GM23338 (cell line): ENCODE measurements at regions not wholly inside any gene's neighbourhood (a gene's known extent, or its start where the extent isn't known, plus 50 kb on each side); places are given as distances from the start of the nearest gene placed in this dataset.

Experiments
- ATAC-seq: fragments of 200-7000 bp; cut with Tn5 transposase; 3 replicates; pipeline ENCODE4 v1.9.1; 2020
- DNase-seq: peaks from one replicate; pipeline ENCODE4 v3.0.0-alpha.2; 2015; ENCODE audit warnings: low spot score
- H2AFZ ChIP-seq: fragments of 200-600 bp; sonication (generic); 2 replicates; pipeline ENCODE4 v1.8.0; 2016; ENCODE audit warnings: antibody characterized with exemption, mild to moderate bottlenecking, moderate library complexity
- H3F3A ChIP-seq: fragments of 200-600 bp; sonication (generic); replicated peaks from 2 replicates; pipeline ENCODE4 v1.8.0; 2017; ENCODE audit warnings: antibody characterized with exemption, mixed run types, low read depth
- H3K27ac ChIP-seq: fragments of 200-600 bp; sonication (generic); 2 replicates; pipeline ENCODE4 v1.6.1; 2016; ENCODE audit warnings: low read depth
- H3K27me3 ChIP-seq: fragments of 200-600 bp; sonication (generic); 2 replicates; pipeline ENCODE4 v1.8.0; 2016; ENCODE audit warnings: mild to moderate bottlenecking, mixed run types, moderate library complexity; ENCODE audit not compliant: insufficient read depth
- H3K36me3 ChIP-seq: fragments of 200-600 bp; sonication (generic); 2 replicates; pipeline ENCODE4 v1.8.0; 2016; ENCODE audit warnings: mild to moderate bottlenecking; ENCODE audit not compliant: insufficient read depth
- H3K4me1 ChIP-seq: fragments of 200-600 bp; sonication (generic); 2 replicates; pipeline ENCODE4 v1.8.0; 2016; ENCODE audit warnings: mild to moderate bottlenecking, moderate library complexity; ENCODE audit not compliant: insufficient read depth
- H3K4me2 ChIP-seq: fragments of 200-600 bp; sonication (generic); 2 replicates; pipeline ENCODE4 v1.7.1; 2017; ENCODE audit warnings: mixed run types
- H3K4me3 ChIP-seq: fragments of 200-600 bp; sonication (generic); 2 replicates; pipeline ENCODE4 v1.6.1; 2016; ENCODE audit warnings: mixed run types
- H3K79me2 ChIP-seq: fragments of 200-600 bp; sonication (generic); replicated peaks from 2 replicates; pipeline ENCODE4 v1.8.0; 2017; ENCODE audit warnings: mild to moderate bottlenecking; ENCODE audit not compliant: insufficient read depth
- H3K9me2 ChIP-seq: fragments of 200-600 bp; sonication (generic); 2 replicates; pipeline ENCODE4 v1.8.0; 2017; ENCODE audit not compliant: insufficient read depth
- H4K20me1 ChIP-seq: fragments of 200-600 bp; sonication (generic); replicated peaks from 2 replicates; pipeline ENCODE4 v1.8.0; 2017; ENCODE audit warnings: mild to moderate bottlenecking; ENCODE audit not compliant: insufficient read depth
- H3K27ac Mint-ChIP-seq: 2 replicates; pipeline ENCODE4 v1.8.0; 2020; ENCODE audit warnings: inconsistent platforms, mild to moderate bottlenecking, moderate library complexity, mixed read lengths
- H3K27me3 Mint-ChIP-seq: 3 replicates; pipeline ENCODE4 v1.8.0; 2022; ENCODE audit warnings: low read depth, mild to moderate bottlenecking, moderate library complexity, mixed read lengths, inconsistent platforms; ENCODE audit not compliant: insufficient read depth, poor library complexity
- H3K36me3 Mint-ChIP-seq: 3 replicates; pipeline ENCODE4 v1.8.0; 2021; ENCODE audit warnings: low read depth, mild to moderate bottlenecking, inconsistent platforms, moderate library complexity, mixed read lengths
- H3K4me1 Mint-ChIP-seq: 3 replicates; pipeline ENCODE4 v1.8.0; 2020; ENCODE audit warnings: mild to moderate bottlenecking, inconsistent platforms, mixed read lengths
- H3K4me3 Mint-ChIP-seq: 3 replicates; pipeline ENCODE4 v1.8.0; 2021; ENCODE audit warnings: moderate library complexity, mild to moderate bottlenecking, inconsistent platforms, mixed read lengths
- H3K9me3 Mint-ChIP-seq: 3 replicates; pipeline ENCODE4 v1.8.0; 2020; ENCODE audit warnings: moderate library complexity, mild to moderate bottlenecking, inconsistent platforms, mixed read lengths
- CTCF ChIP-seq, 2 experiments: fragments of 200-600 bp in 1 of 2; sonication (generic) in 1 of 2; conservative IDR thresholded peaks; 2 replicates each; pipeline versions ENCODE4 v1.5.1 to v1.6.1; 2016 to 2017; ENCODE audit warnings: antibody characterized with exemption in 2 of 2, low read depth in 2 of 2, mild to moderate bottlenecking in 2 of 2, moderate library complexity in 1 of 2
- EZH2 ChIP-seq: fragments of 200-600 bp; sonication (generic); IDR thresholded peaks from one replicate; pipeline ENCODE4 v1.8.0; 2017; ENCODE audit warnings: antibody characterized with exemption, mild to moderate bottlenecking, low read depth; ENCODE audit not compliant: unreplicated experiment
- EZH2phosphoT487 ChIP-seq: fragments of 200-600 bp; sonication (generic); IDR thresholded peaks from one replicate; pipeline ENCODE4 v1.8.1; 2018; ENCODE audit warnings: antibody characterized with exemption; ENCODE audit not compliant: unreplicated experiment
- NANOG ChIP-seq: IDR thresholded peaks from 2 replicates; pipeline ENCODE4 v1.6.1; 2016; ENCODE audit warnings: antibody characterized with exemption, borderline replicate concordance
- POLR2AphosphoS5 ChIP-seq: IDR thresholded peaks from 2 replicates; pipeline ENCODE4 v1.6.1; 2016; ENCODE audit warnings: antibody characterized with exemption, low read depth
- REST ChIP-seq: IDR thresholded peaks from one replicate; pipeline ENCODE4 v1.6.1; 2018; ENCODE audit warnings: antibody characterized with exemption; ENCODE audit not compliant: unreplicated experiment
- STAT1 ChIP-seq: IDR thresholded peaks from one replicate; pipeline ENCODE4 v1.6.1; 2016; ENCODE audit warnings: antibody characterized with exemption; ENCODE audit not compliant: unreplicated experiment
- ZNF114 ChIP-seq: fragments of 250-450 bp; sonication (Bioruptor Pico); IDR thresholded peaks from 2 replicates; pipeline ENCODE4 v1.5.0; 2020; ENCODE audit warnings: mild to moderate bottlenecking, moderate library complexity
- ZNF331 ChIP-seq: fragments of 250-450 bp; sonication (Bioruptor Pico); IDR thresholded peaks from 2 replicates; pipeline ENCODE4 v1.5.0; 2020; ENCODE audit warnings: low read depth, mild to moderate bottlenecking, moderate library complexity
- ZNF462 ChIP-seq: fragments of 250-450 bp; sonication (Bioruptor Pico); IDR thresholded peaks from 2 replicates; pipeline ENCODE4 v1.5.0; 2020; ENCODE audit warnings: mild to moderate bottlenecking, moderate library complexity

DNA sequence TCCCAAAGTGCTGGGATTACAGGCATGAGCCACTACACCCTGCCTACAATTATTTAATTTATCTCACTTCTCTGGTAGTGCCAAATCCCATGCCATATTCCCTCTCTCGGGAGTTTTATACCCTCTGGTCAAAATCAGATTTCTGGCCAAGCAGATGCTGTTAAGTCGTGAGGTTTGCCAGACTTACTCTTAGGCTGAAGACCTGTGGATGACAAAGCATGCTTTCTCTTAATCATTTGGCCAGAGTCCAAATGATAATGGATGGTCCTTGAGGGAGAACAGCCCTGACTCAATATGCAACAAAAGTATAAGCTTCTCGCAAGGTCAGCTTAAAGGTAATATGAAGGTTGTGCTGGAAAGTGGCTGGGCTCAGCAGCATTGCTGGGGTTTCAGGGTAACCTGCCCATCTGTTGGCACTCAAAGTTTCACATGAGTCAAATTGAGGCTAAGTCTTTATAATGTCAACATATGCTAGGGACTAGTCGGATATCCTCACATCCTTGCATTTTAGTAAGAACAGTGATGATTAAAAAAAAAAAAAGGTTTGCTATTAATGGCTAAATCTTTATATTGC lies 280.1 kb downstream of the KIF4B start (continued):
- TF ChIP-seq REST: no peak

DNA sequence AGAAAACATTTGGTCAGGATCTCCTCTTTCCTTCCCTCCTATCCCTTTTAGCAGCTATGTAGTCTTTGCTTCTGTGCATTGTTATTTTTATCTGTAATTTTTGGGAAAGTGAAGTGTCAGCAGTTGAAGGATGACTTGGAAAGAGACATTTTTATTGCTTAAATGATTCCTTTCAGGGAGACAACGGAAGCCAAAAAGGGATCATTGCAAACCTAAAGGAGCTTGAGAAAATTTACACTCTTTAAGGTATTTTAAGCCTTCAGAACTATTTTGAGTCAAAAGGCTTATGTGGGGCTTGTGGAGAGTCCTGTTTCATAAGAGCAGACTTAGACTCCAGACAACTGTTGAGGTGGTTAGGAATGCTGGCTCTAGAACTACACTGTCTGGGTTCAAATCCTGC lies 281.6 kb downstream of the KIF4B start:
- Histone ChIP-seq H3F3A (no peaks in the 10 kb centered on the region), H2AFZ (no peak overlapping the region), H3K9me2 (no peaks in the 10 kb centered on the region), H4K20me1 (no peaks in the 10 kb centered on the region), H3K36me3 (no peaks in the 10 kb centered on the region), H3K79me2 (no peaks in the 10 kb centered on the region), H3K4me2 (no peak overlapping the region), H3K27me3 (no peaks in the 10 kb centered on the region), H3K27ac (no peak overlapping the region), H3K4me1 (no peaks in the 10 kb centered on the region), H3K4me3 (no peak overlapping the region)
- H3K27ac Mint-ChIP-seq: no peak overlapping the region
- H3K4me1 Mint-ChIP-seq: no peaks in the 10 kb centered on the region
- peaks cover 3% of the 10 kb centered on the region for H3K27me3 Mint-ChIP-seq
- DNase-seq (no peak), ATAC-seq (no peak)
- H3K36me3 Mint-ChIP-seq: no peaks in the 10 kb centered on the region
- H3K4me3 Mint-ChIP-seq: no peak overlapping the region
- 0 out of 3 replicates have a peak, but pooled peaks cover 3% of the 10 kb centered on the region for H3K9me3 Mint-ChIP-seq
- TF ChIP-seq ZNF462 (CRISPR knock-in tag) (no peak), CTCF (conservative IDR thresholded peaks at IDR 0.05; ENCODE audit: low read depth in 2 of 2) (no peak), ZNF331 (CRISPR knock-in tag) (no peak), REST (no peak), ZNF114 (CRISPR knock-in tag) (no peak), POLR2AphosphoS5 (no peak), STAT1 (no peak), EZH2phosphoT487 (no peak), EZH2 (no peak), NANOG (no peak)
